ENCODE measurements at regions not wholly inside any gene's neighbourhood (a gene's known extent, or its start where the extent isn't known, plus 50 kb on each side); places are given as distances from the start of the nearest gene placed in this dataset.

DNA sequence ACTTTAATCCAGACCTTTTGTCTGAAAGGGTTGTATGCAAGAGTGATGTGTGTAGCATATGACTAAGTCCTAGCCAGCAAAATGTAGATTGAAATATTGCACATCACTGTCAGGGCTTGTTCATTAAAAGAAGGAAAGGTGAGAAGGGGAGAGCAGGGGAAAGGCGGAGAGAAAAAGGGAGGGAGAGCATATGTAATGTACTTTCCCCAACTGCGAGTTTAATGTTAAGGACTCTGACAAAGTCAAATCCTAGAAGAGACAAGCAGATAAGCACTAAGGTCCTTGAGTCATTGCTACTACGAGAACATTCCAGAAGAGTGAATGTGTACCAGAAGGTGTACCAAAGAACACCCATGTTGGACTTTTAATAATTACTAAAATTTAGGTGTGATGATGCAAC is 1336.7 kb downstream of the NSUN3 start:
- TF ChIP-seq, protein P1, sequence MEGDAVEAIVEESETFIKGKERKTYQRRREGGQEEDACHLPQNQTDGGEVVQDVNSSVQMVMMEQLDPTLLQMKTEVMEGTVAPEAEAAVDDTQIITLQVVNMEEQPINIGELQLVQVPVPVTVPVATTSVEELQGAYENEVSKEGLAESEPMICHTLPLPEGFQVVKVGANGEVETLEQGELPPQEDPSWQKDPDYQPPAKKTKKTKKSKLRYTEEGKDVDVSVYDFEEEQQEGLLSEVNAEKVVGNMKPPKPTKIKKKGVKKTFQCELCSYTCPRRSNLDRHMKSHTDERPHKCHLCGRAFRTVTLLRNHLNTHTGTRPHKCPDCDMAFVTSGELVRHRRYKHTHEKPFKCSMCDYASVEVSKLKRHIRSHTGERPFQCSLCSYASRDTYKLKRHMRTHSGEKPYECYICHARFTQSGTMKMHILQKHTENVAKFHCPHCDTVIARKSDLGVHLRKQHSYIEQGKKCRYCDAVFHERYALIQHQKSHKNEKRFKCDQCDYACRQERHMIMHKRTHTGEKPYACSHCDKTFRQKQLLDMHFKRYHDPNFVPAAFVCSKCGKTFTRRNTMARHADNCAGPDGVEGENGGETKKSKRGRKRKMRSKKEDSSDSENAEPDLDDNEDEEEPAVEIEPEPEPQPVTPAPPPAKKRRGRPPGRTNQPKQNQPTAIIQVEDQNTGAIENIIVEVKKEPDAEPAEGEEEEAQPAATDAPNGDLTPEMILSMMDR (IDR thresholded peaks at IDR 0.05): no peak
- no peak for TF ChIP-seq POLR2A (IDR thresholded peaks at IDR 0.05)
